Activated T-helper 2 cell treated with anti-CD3 and anti-CD28 coated beads, Interferon-gamma antibody, Interleukin-2, Interleukin-4, amounts not matched to agents 10 μg/mL and 5 μg/mL and 100 μg/mL, durations not matched to agents 14 hours and 24 hours and 36 hours (primary cell): ENCODE measurements at regions not wholly inside any gene's neighbourhood (a gene's known extent, or its start where the extent isn't known, plus 50 kb on each side); places are given as distances from the start of the nearest gene placed in this dataset.

Experiments used
- DNase-seq: peaks from one replicate; pipeline ENCODE4 v3.0.0; 2021; ENCODE audit warnings: low spot score
- H3K27ac Mint-ChIP-seq: one replicate; pipeline ENCODE4 v1.8.0; 2021; ENCODE audit warnings: mixed read lengths
- H3K27me3 Mint-ChIP-seq: one replicate; pipeline ENCODE4 v1.8.0; 2021; ENCODE audit warnings: low read depth, mixed read lengths
- H3K36me3 Mint-ChIP-seq: one replicate; pipeline ENCODE4 v1.8.0; 2021; ENCODE audit warnings: low read depth, mixed read lengths
- H3K4me1 Mint-ChIP-seq: one replicate; pipeline ENCODE4 v1.8.0; 2021; ENCODE audit warnings: low read depth, mixed read lengths
- H3K4me3 Mint-ChIP-seq: one replicate; pipeline ENCODE4 v1.8.0; 2021; ENCODE audit warnings: low read depth, mild to moderate bottlenecking, moderate library complexity, mixed read lengths
- H3K9me3 Mint-ChIP-seq: one replicate; pipeline ENCODE4 v1.8.0; 2021; ENCODE audit warnings: mixed read lengths
- intact Hi-C: fragments of 100-400 bp; cut with micrococcal nuclease; formaldehyde crosslinking; loops from one replicate; pipeline ENCODE4 v1.15.1; 2023

DNA sequence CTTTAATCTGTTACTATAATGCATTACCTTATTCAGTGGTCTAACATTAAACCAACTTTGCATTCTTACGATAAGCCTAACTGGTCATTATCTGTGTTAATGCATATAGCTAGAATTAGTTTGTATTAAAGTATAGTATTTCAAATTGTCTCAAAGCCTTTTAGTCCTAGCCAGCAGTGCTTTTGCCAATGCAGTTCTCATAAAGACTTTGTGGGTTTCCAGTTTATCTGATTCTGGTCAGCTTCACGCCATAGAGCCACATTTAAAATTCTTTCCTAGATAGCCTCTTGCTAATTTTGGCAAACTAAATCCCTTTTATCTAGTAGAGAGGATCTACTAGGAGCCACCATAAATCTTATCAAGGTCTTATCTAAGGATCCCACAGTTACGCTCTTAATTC is 78.9 kb upstream of the VASH1 start:
- intact Hi-C loops = no loop called here
- no peaks in the 10 kb centered on the region for H3K4me1 Mint-ChIP-seq
- DNase-seq = no peak
- no peaks in the 10 kb centered on the region for H3K36me3 Mint-ChIP-seq
- H3K27ac Mint-ChIP-seq = no peak overlapping the region
- H3K9me3 Mint-ChIP-seq = peaks cover 15% of the 10 kb centered on the region
- H3K4me3 Mint-ChIP-seq = no peak overlapping the region
- H3K27me3 Mint-ChIP-seq = peaks cover 3% of the 10 kb centered on the region

DNA sequence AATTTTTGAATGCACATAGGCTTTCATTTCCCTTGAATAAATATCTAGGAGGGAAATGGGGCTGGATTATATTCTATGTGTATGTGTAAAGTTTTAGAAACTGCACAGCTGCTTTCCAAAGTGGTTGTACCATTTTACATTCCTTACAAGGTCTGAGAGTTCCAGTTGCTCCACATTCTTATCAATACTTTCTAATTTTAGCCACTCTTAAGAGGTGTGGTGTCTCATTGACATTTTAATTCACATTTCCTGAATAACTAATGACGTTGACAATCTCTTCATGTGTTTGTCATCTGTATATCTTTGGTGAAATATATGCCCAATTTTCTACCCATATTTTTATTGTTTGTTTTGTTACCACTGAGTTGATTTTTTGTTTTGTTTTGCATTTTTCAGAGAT is 74.6 kb upstream of the VASH1 start:
- no peak for DNase-seq
- Mint-ChIP-seq H3K4me1 (no peaks in the 10 kb centered on the region), H3K36me3 (no peaks in the 10 kb centered on the region), H3K27ac (no peak overlapping the region), H3K9me3 (peaks cover 10% of the 10 kb centered on the region), H3K4me3 (no peak overlapping the region), H3K27me3 (peaks cover 6% of the 10 kb centered on the region)
- intact Hi-C loops = no loop called here

DNA sequence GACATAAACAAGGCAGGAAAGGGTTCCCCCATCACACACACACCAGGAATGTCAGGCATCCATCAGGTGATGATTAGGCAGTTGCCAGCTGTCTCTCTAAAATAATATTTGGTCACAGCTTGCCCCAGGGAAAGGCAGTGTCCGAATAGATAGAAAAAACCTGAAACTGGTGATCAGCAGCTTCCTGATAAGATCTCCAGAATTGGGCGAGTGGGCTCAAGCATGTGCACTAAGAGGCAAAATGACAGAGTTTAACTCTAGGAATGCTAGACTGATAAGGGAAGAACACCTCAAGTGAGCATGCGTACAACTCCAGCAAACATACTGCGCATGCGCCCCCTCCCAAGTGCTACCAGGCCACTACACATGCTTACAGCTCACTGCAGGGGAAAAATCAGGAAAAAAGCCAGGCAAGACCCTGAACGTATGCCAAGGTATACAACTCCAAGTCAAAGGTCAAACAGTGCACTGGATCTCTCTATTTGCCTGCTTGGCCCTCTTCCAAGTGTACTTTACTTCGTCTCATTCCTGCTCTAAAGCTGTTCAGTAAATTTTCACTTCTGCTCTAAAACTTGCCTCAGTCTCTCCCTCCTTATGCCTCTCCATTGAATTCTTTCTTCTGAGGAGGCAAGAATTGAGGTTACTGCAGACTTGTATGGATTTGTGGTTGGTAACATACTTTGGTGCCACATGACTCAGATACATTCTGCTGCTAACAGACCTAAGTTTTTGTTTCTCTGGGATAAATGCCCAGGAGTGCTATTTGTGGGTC is 73.5 kb upstream of the VASH1 start:
- H3K36me3 Mint-ChIP-seq = no peaks in the 10 kb centered on the region
- H3K4me3 Mint-ChIP-seq = no peak overlapping the region
- DNase-seq = no peak
- H3K4me1 Mint-ChIP-seq = no peaks in the 10 kb centered on the region
- intact Hi-C loops = no loop called here
- no peak overlapping the region for H3K27ac Mint-ChIP-seq
- peaks cover 6% of the 10 kb centered on the region for H3K27me3 Mint-ChIP-seq
- H3K9me3 Mint-ChIP-seq = peaks cover 3% of the 10 kb centered on the region

DNA sequence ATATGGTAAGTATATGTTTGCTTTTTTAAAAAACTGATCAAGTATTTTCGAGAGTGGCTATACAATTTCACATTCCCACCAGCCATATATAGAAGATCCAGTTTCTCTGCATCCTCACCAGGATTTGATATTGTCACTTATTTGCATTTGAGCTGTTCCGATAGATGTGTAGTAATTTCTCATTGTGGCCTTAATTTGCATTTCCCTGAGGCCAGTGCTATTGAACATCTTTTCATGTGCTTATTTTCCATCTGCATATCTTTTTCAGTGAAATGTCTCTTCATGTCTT is 72.9 kb upstream of the VASH1 start:
- no peak for DNase-seq
- intact Hi-C loops = no loop called here
- Mint-ChIP-seq H3K36me3 (no peaks in the 10 kb centered on the region), H3K9me3 (no peaks in the 10 kb centered on the region), H3K4me1 (no peaks in the 10 kb centered on the region), H3K27ac (no peak overlapping the region), H3K4me3 (no peak overlapping the region), H3K27me3 (peaks cover 6% of the 10 kb centered on the region)

DNA sequence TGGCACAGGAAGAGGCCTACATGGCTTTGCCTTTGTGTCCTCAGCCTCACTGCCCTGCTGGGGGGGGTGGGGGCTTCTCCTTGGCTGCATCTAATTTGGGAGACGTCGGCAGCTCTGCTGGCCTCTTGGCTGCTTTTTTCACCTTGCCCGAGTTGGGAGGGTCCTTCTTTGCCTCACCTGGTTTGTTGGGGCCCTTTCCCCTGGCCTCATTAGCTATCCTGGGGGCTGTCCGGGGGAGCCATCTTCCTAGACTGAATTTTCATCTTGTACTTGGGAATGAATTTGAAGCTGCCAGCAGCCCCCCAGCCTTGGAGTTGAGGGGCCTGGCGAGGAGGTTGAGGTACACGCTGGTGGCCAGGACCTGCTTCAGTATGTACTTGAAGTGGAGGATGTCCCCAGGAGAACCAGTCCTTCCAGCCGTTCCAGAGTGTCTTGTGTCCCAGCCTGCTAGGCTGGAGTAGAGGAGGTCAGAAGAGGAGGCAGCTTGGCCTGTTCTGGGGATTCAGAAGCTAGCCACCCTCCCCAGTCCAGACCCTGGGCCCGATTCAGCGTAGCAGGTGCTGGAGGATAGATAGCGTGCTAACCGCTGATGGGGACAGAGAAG is 70.7 kb upstream of the VASH1 start:
- Mint-ChIP-seq H3K27me3 (peaks cover 6% of the 10 kb centered on the region), H3K4me1 (no peaks in the 10 kb centered on the region), H3K27ac (no peak overlapping the region), H3K4me3 (no peak overlapping the region), H3K9me3 (no peaks in the 10 kb centered on the region), H3K36me3 (no peaks in the 10 kb centered on the region)
- intact Hi-C loops = no loop called here
- no peak for DNase-seq

DNA sequence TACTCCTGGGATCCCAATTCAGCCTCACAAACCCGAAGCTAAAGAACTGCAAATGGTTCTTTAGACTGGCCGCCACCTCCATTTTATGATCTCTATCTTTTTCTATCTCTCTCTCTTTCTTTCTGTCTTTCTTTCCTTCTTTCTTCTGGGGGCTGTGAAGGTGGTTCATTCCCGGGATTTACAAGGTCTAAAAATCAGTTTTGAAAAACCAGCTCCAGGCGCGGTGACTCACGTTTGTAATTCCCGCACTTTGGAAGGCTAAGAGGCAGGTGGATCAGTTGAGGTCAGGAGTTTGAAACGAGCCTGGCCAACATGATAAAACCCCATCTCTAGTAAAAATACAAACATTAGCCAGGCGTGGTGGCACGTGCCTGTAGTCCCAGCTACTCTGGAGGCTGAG is 67.2 kb upstream of the VASH1 start:
- Mint-ChIP-seq H3K27ac (no peak overlapping the region), H3K9me3 (no peaks in the 10 kb centered on the region), H3K4me1 (no peaks in the 10 kb centered on the region), H3K27me3 (peaks cover 4% of the 10 kb centered on the region), H3K4me3 (no peak overlapping the region), H3K36me3 (no peaks in the 10 kb centered on the region)
- intact Hi-C loops = no loop called here
- DNase-seq = no peak

DNA sequence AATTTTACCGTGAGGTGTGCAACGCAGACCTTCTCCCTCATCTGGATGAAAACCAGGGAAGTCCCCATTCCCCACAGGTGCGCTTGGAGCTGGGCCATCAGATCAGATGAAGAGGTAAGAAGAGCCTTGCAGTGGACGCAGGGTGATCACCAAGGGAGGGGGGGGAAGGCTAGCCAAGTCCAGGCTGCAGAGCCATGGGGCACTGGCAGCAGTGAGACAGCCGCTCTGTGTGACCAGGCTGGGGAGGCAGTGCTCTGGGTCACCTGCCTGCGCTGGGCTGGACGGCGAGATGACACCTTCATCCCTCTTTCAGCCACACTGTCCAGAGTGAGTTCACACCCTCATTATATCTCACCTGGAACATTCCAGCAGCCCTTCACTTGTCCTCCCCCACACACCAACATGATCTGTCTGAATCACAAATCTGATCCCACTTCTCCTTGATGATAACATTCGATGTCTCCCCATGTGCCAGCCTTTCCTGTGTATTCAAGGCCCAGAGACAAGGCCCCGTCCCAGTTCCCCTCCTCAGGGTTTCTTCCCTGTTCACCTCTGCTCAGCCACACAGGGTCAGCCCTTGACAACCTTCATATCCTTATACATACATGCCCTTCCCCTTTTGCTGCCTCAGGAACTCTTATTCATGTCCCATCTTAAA is 65.9 kb upstream of the VASH1 start:
- peaks cover 4% of the 10 kb centered on the region for H3K27me3 Mint-ChIP-seq
- intact Hi-C loops = no loop called here
- no peaks in the 10 kb centered on the region for H3K4me1 Mint-ChIP-seq
- no peaks in the 10 kb centered on the region for H3K36me3 Mint-ChIP-seq
- H3K4me3 Mint-ChIP-seq = no peak overlapping the region
- H3K27ac Mint-ChIP-seq = no peak overlapping the region
- DNase-seq = no peak
- H3K9me3 Mint-ChIP-seq = no peaks in the 10 kb centered on the region

DNA sequence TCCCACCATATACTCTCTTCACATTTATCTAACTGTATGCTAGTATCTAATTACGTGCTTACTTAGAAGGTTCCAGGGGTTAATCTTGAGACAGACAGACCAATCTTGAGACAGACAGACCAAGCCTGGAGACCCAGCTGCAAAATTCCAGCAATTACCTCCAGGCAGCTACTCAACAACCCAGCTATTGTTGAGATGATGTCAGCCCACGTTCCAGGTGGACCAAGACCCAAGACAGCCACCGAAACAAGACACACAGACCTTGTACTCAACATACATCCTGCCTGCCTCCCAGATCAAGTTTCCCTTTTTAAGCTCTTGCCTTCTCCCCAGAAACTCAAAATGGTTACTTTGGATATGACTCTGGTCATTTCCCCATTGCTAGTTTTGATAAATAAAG is 64.9 kb upstream of the VASH1 start:
- Mint-ChIP-seq H3K36me3 (no peaks in the 10 kb centered on the region), H3K9me3 (no peaks in the 10 kb centered on the region), H3K4me1 (no peaks in the 10 kb centered on the region), H3K4me3 (no peak overlapping the region), H3K27me3 (peaks cover 4% of the 10 kb centered on the region), H3K27ac (no peak overlapping the region)
- intact Hi-C loops = no loop called here
- DNase-seq = no peak

DNA sequence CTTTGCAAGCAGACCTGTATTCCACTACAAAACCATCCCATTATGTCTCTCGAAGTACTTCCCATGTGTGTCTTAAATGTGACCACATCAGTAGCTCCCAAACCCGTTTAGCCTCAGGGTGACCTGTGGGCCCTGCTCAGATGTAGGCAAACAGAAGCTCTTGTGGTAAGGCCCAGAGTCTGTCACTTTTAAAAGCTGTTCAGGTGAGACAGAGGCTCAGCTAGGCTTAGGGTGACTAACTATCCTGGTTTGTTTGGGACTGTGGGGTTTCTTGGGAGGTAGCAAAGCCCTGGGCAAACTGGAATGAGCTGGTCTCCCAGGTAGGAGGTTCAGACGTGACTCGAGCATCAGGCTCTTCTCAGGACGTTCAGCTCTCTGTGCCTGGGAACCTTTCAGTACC is 64.5 kb upstream of the VASH1 start:
- H3K4me3 Mint-ChIP-seq = no peak overlapping the region
- no peaks in the 10 kb centered on the region for H3K9me3 Mint-ChIP-seq
- peaks cover 4% of the 10 kb centered on the region for H3K27me3 Mint-ChIP-seq
- no peaks in the 10 kb centered on the region for H3K4me1 Mint-ChIP-seq
- no peak for DNase-seq
- intact Hi-C loops = no loop called here
- no peak overlapping the region for H3K27ac Mint-ChIP-seq
- H3K36me3 Mint-ChIP-seq = no peaks in the 10 kb centered on the region

DNA sequence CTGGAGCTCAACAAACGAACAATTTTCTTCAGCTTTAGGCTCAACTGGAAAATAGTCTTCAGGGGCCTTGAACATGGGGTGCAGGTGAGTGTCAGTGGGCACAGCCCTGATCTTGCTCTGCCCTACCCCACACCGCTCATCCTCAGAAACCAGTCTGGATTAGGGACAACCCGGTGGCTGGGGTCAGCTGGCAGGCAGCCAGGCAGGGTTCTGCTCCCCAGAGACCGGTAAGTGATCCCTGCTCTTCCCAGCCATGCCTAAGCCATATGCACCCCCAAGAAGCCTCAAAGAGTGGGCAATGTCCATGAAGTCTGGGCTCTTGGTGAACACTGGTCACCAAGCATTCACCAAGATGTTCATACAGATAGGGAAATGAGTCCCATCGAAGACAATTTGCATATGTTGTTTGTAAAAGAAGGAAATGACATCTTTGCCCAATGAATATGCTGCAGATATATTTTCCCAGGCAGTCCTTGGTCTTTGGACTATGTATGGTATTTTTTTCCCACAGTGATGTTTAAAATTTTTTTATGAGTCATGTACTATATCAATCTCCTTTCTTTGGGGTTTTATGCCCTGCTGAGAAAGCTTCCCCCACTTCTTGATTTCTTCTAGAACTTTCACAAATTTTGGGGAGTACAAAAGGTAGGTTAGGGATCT is 63.9 kb upstream of the VASH1 start:
- no peaks in the 10 kb centered on the region for H3K4me1 Mint-ChIP-seq
- H3K27me3 Mint-ChIP-seq = peaks cover 4% of the 10 kb centered on the region
- H3K4me3 Mint-ChIP-seq = no peak overlapping the region
- H3K36me3 Mint-ChIP-seq = no peaks in the 10 kb centered on the region
- H3K9me3 Mint-ChIP-seq = no peaks in the 10 kb centered on the region
- no peak overlapping the region for H3K27ac Mint-ChIP-seq
- DNase-seq = no peak
- intact Hi-C loops = no loop called here

DNA sequence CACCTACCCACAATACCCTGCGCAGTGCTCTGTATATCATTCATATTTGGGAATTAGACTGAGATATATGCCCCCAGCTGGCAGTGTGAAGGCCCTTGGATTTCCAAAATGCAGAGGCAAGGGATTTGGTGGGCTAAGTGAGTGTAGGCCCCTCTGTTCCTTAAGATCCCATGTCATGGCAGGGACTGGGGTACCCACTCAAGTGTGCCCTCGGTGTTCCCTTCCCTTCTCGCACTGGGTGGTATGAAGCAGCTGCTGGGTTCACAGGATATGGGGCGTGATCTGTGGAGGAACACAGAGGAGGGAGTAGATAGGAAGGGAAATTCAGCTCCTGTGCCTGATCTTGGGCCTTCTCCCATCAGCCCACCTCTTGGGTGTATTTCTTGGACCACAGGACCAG is 63.1 kb upstream of the VASH1 start:
- no peak for DNase-seq
- Mint-ChIP-seq H3K4me1 (no peaks in the 10 kb centered on the region), H3K27ac (no peak overlapping the region), H3K36me3 (no peaks in the 10 kb centered on the region), H3K9me3 (no peaks in the 10 kb centered on the region), H3K4me3 (no peak overlapping the region), H3K27me3 (peaks cover 4% of the 10 kb centered on the region)
- intact Hi-C loops = no loop called here

DNA sequence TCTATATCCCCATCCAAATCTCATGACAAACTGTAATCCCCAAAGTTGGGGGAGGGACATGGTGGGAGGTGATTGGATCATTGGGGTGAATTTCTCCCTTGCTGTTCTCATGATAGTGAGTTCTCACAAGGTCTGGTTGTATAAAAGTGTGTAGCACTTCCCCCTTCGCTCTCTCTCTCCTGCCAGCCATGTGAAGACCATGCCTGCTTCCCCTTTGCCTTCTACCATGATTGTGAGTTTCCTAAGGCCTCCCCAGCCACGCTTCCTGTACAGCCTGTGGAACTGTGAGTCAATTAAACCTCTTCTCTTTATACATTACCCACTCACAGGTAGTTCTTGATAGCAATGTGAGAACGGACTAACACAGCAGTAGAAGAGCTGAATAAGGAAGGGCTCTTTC is 62.6 kb upstream of the VASH1 start:
- intact Hi-C loops = no loop called here
- H3K36me3 Mint-ChIP-seq = no peaks in the 10 kb centered on the region
- no peak overlapping the region for H3K4me3 Mint-ChIP-seq
- no peak overlapping the region for H3K27ac Mint-ChIP-seq
- H3K9me3 Mint-ChIP-seq = no peaks in the 10 kb centered on the region
- peaks cover 4% of the 10 kb centered on the region for H3K27me3 Mint-ChIP-seq
- H3K4me1 Mint-ChIP-seq = no peaks in the 10 kb centered on the region
- no peak for DNase-seq

DNA sequence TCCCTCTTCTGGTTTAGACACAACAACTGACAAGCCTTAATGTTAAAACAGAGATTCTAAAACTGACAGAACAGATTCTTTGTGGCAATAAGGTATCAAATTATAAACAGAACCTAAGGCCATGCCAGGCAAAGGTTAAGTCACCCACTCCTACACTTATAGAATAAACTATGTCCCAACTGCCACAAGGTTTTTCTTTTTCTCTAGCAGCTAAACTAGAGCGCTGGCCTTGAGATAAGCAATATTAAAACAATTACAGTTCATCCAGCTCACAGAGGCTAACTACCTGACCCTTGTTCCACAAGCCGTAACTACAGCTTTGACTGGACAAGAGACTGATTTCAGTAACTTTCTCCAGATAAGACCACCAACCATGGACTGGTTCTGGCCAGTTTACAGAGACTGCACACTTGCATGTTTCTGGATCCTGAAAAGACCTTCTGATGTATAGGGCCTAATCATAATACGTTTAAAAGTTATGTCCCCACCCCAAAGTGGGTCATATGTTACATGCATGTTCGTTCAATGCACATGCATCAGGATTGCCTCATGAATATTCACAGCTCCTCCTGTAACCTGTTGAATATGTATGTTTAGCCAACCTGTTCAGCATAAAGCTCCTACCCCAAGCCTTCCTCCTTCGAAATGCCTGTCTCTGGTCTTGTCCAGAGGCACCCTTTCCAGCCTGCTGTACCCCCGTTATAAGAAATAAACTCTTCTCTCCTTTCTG is 61.9 kb upstream of the VASH1 start:
- no peaks in the 10 kb centered on the region for H3K36me3 Mint-ChIP-seq
- DNase-seq = no peak
- no peaks in the 10 kb centered on the region for H3K4me1 Mint-ChIP-seq
- H3K4me3 Mint-ChIP-seq = no peak overlapping the region
- intact Hi-C loops = no loop called here
- H3K27me3 Mint-ChIP-seq = peaks cover 4% of the 10 kb centered on the region
- no peaks in the 10 kb centered on the region for H3K9me3 Mint-ChIP-seq
- no peak overlapping the region for H3K27ac Mint-ChIP-seq
